HepG2 (cell line): ENCODE measurements at regions not wholly inside any gene's neighbourhood (a gene's known extent, or its start where the extent isn't known, plus 50 kb on each side); places are given as distances from the start of the nearest gene placed in this dataset.

Experiments used
- ATAC-seq: fragments of 200-7000 bp; cut with Tn5 transposase; 3 replicates; pipeline ENCODE4 v1.9.1; 2020; ENCODE audit warnings: mild to moderate bottlenecking, moderate library complexity
- BruUV-seq: library from RNA; stranded (reverse); fragments of 400-500 nt; replicated peaks from 2 replicates; lab custom pipeline; 2021; lab: Mats Ljungman, UMichigan
- CTCF ChIA-PET: fragments of 300-600 bp; formaldehyde crosslinking; extraction: SDS; loops from one replicate; lab custom pipeline; 2021; ENCODE audit warnings: low total read pairs, inconsistent platforms, low intra/inter-chr PET ratio; lab: Yijun Ruan, JAX
- POLR2A ChIA-PET: fragments of 350-600 bp; sonication (Branson Sonifier 250); formaldehyde crosslinking; loops from one replicate; lab custom pipeline; 2020; ENCODE audit warnings: antibody characterized with exemption, inconsistent platforms; lab: Yijun Ruan, JAX
- DNase-seq: peaks from one replicate; pipeline ENCODE4 v3.0.0-alpha.2; 2015; ENCODE audit warnings: low spot score
- FAIRE-seq: peaks from 3 replicates; lab custom pipeline; 2011; peaks lifted over from hg19 to GRCh38; lab: Jason Lieb, UNC
- H2AFZ ChIP-seq: one replicate; pipeline ENCODE4 v1.6.1; 2011; ENCODE audit warnings: low read length, inconsistent platforms
- H3K27ac ChIP-seq: fragments of 300-600 bp; 3 replicates; pipeline ENCODE4 v1.8.0; 2011; ENCODE audit warnings: mixed run types, mild to moderate bottlenecking, mixed read lengths, low read length, inconsistent platforms; ENCODE audit not compliant: insufficient read depth; ENCODE audit errors: extremely low read length
- H3K27me3 ChIP-seq, 2 experiments: fragments of 200-600 bp in 1 of 2; 2 replicates in 1 of 2; 3 replicates in 1 of 2; pipeline versions ENCODE4 v1.6.0 to v1.8.0; 2011; ENCODE audit warnings: low read length in 2 of 2, mild to moderate bottlenecking in 2 of 2, moderate library complexity in 2 of 2, inconsistent platforms in 1 of 2; ENCODE audit not compliant: insufficient read depth in 2 of 2, control insufficient read depth in 1 of 2
- H3K36me3 ChIP-seq, 2 experiments: fragments of 200-600 bp in 1 of 2; replicated peaks in 1 of 2; 2 replicates in 1 of 2; 3 replicates in 1 of 2; pipeline versions ENCODE4 v1.5.1 to v1.8.0; 2011; ENCODE audit warnings: low read length in 2 of 2, inconsistent platforms in 1 of 2; ENCODE audit not compliant: insufficient read depth in 2 of 2, control insufficient read depth in 1 of 2
- H3K4me1 ChIP-seq: 2 replicates; pipeline ENCODE4 v1.5.1; 2012; ENCODE audit warnings: low read length, inconsistent platforms; ENCODE audit not compliant: insufficient read depth
- H3K4me2 ChIP-seq: 2 replicates; pipeline ENCODE4 v1.6.0; 2011; ENCODE audit warnings: low read depth, low read length, inconsistent platforms
- H3K4me3 ChIP-seq, 3 experiments: fragments of 200-600 bp in 1 of 3; sonication (generic), shearing (Covaris generic) in 1 of 3; replicated peaks in 1 of 3; 2 replicates each; pipeline ENCODE4 v1.5.1; 2011 to 2016; ENCODE audit warnings: low read length in 3 of 3, inconsistent platforms in 2 of 3, low read depth in 2 of 3, mild to moderate bottlenecking in 2 of 3, control low read depth in 1 of 3, mixed read lengths in 1 of 3; ENCODE audit not compliant: insufficient read depth in 1 of 3
- H3K79me2 ChIP-seq: one replicate; pipeline ENCODE4 v1.6.1; 2011; ENCODE audit warnings: low read length, inconsistent platforms; ENCODE audit not compliant: insufficient read depth
- H3K9ac ChIP-seq: 2 replicates; pipeline ENCODE4 v1.6.0; 2011; ENCODE audit warnings: mild to moderate bottlenecking, low read depth, low read length, inconsistent platforms; ENCODE audit not compliant: insufficient read depth
- H3K9me3 ChIP-seq: 2 replicates; pipeline ENCODE4 v1.5.1; 2012; ENCODE audit warnings: mild to moderate bottlenecking, low read length
- H4K20me1 ChIP-seq: 2 replicates; pipeline ENCODE4 v1.6.0; 2011; ENCODE audit warnings: inconsistent platforms, mild to moderate bottlenecking, low read length, moderate library complexity; ENCODE audit not compliant: insufficient read depth
- ARID2 ChIP-seq: sonication (generic); formaldehyde crosslinking; IDR thresholded peaks from 2 replicates; pipeline ENCODE4 v1.8.1; 2022; ENCODE audit warnings: mild to moderate bottlenecking, missing genetic modification reagents, borderline replicate concordance
- DRAP1 ChIP-seq: IDR thresholded peaks from 2 replicates; pipeline ENCODE4 v1.6.1; 2016; ENCODE audit warnings: missing genetic modification reagents, missing compliant biosample characterization
- KDM3A ChIP-seq: IDR thresholded peaks from 2 replicates; pipeline ENCODE4 v1.6.1; 2018; ENCODE audit warnings: low read depth, missing compliant biosample characterization
- REL ChIP-seq: sonication (generic); formaldehyde crosslinking; conservative IDR thresholded peaks from 2 replicates; pipeline ENCODE4 v1.8.0; 2022; ENCODE audit warnings: mild to moderate bottlenecking, missing genetic modification reagents, moderate library complexity
- SP4 ChIP-seq: sonication (generic); formaldehyde crosslinking; IDR thresholded peaks from 2 replicates; pipeline ENCODE4 v1.8.1; 2023; ENCODE audit warnings: mild to moderate bottlenecking, missing genetic modification reagents
- TFDP1 ChIP-seq: IDR thresholded peaks from 2 replicates; pipeline ENCODE4 v1.6.1; 2016; ENCODE audit warnings: missing compliant biosample characterization, missing genetic modification reagents, borderline replicate concordance
- ZBTB40 ChIP-seq, 2 experiments: fragments of 450-650 bp in 1 of 2; sonication (generic) in 1 of 2; formaldehyde crosslinking in 1 of 2; IDR thresholded peaks; 2 replicates each; pipeline versions ENCODE4 v1.6.1 to v1.8.0; 2016 to 2022; ENCODE audit warnings: antibody characterized with exemption in 1 of 2, mild to moderate bottlenecking in 1 of 2, missing genetic modification reagents in 1 of 2
- ZNF331 ChIP-seq: sonication (generic); formaldehyde crosslinking; IDR thresholded peaks from 2 replicates; pipeline ENCODE4 v1.4.0; 2020; ENCODE audit warnings: missing genetic modification reagents
- WGBS: methylation state at CpG from one replicate; pipeline ENCODE4 v1.1.6; 2017; ENCODE audit warnings: low lambda C conversion rate; 5-methylcytosine and 5-hydroxymethylcytosine counted together
- in situ Hi-C: cut with HindIII; loops from 2 replicates; pipeline ENCODE4 v1.10.0; 2017; ENCODE audit warnings: low pct_unique_long_range_greater_than_20kb; ENCODE audit not compliant: extremely low pct_ligation_motif_present
- intact Hi-C: fragments of 100-400 bp; cut with micrococcal nuclease; formaldehyde crosslinking; loops from one replicate; pipeline ENCODE4 v1.10.0; 2022; ENCODE audit not compliant: unreplicated experiment
- TF ChIP-seq, protein P1 (sequence below): sonication (generic); formaldehyde crosslinking; IDR thresholded peaks from 2 replicates; pipeline ENCODE4 v1.4.0; 2020; ENCODE audit warnings: missing genetic modification reagents, borderline replicate concordance
- TF ChIP-seq, protein P2 (sequence below): sonication (generic); formaldehyde crosslinking; IDR thresholded peaks from 2 replicates; pipeline ENCODE4 v1.8.1; 2023; ENCODE audit warnings: mild to moderate bottlenecking, moderate library complexity, missing genetic modification reagents

GRCh38 chr4:34643476-34643875 lies 1600.8 kb downstream of the ARAP2 start (continued):
- TF ChIP-seq SP4, result no peak
- TF ChIP-seq ZNF331 (CRISPR knock-in tag), result no peak
- TF ChIP-seq, protein P1, sequence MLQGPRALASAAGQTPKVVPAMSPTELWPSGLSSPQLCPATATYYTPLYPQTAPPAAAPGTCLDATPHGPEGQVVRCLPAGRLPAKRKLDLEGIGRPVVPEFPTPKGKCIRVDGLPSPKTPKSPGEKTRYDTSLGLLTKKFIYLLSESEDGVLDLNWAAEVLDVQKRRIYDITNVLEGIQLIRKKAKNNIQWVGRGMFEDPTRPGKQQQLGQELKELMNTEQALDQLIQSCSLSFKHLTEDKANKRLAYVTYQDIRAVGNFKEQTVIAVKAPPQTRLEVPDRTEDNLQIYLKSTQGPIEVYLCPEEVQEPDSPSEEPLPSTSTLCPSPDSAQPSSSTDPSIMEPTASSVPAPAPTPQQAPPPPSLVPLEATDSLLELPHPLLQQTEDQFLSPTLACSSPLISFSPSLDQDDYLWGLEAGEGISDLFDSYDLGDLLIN, result no peak
- no peak for TF ChIP-seq TFDP1 (CRISPR knock-in tag)
- TF ChIP-seq, all 625 proteins: peak for 0

GRCh38 chr4:34644579-34645115 lies 1599.7 kb downstream of the ARAP2 start:
- ATAC-seq (no peak), DNase-seq (no peak), FAIRE-seq (no peak)
- ChIA-PET POLR2A (no interaction called here), CTCF (no interaction called here)
- Histone ChIP-seq H3K27ac (no peak overlapping the region), H4K20me1 (no peaks in the 10 kb centered on the region), H3K27me3 (no peaks in the 10 kb centered on the region), H3K4me2 (no peak overlapping the region), H3K4me3 (no peak overlapping the region), H3K9me3 (peaks cover 1% of the 10 kb centered on the region), H3K36me3 (no peaks in the 10 kb centered on the region), H3K79me2 (no peaks in the 10 kb centered on the region), H3K4me1 (no peaks in the 10 kb centered on the region), H2AFZ (no peak overlapping the region), H3K9ac (no peak overlapping the region)
- BruUV-seq, result no TSS peak
- in situ Hi-C loops (no loop called here), intact Hi-C loops (no loop called here)
- 4% methylated on average over 4 of the region's 4 CpGs for WGBS
- TF ChIP-seq REL (no peak), ARID2 (no peak), ZBTB40 (IDR thresholded peaks at IDR 0.05) (no peak), ZBTB40 (CRISPR knock-in tag; IDR thresholded peaks at IDR 0.05) (no peak), DRAP1 (no peak), KDM3A (CRISPR knock-in tag) (no peak)
- TF ChIP-seq, protein P2, sequence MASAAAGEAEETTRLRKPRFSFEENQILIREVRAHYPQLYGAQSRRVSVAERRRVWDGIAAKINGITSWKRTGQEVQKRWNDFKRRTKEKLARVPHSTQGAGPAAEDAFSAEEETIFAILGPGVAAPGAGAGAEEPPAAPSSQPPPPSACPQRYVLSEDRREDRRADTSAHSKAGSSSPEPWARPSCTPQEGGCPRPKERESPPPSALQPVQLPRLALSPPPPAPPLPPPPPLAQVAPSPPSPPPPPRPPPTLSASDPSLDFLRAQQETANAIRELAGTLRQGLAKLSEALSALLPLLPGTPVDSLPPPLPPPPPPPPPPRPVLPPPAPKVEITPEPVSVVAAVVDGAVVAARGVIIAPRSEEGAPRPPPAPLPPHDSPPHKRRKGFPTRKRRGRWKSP (CRISPR knock-in tag), result no peak
